K562 (cell line): ENCODE measurements at regions not wholly inside any gene's neighbourhood (a gene's known extent, or its start where the extent isn't known, plus 50 kb on each side); places are given as distances from the start of the nearest gene placed in this dataset.

Experiments
- BRD9 ChIP-seq: fragments of 450-650 bp; IDR thresholded peaks from 2 replicates; pipeline ENCODE4 v1.6.1; 2018; ENCODE audit warnings: low read depth; ENCODE audit not compliant: partially characterized antibody
- CBFB ChIP-seq: sonication (generic); formaldehyde crosslinking; IDR thresholded peaks from 2 replicates; pipeline ENCODE4 v1.4.0; 2020; ENCODE audit warnings: mild to moderate bottlenecking, missing genetic modification reagents
- CHD4 ChIP-seq: fragments of 200-600 bp; sonication (generic); IDR thresholded peaks from 3 replicates; pipeline ENCODE4 v1.6.1; 2012; ENCODE audit warnings: low read depth, mild to moderate bottlenecking, mixed read lengths, low read length, inconsistent platforms; ENCODE audit not compliant: insufficient read depth, insufficient replicate concordance, poor library complexity, severe bottlenecking
- CTCF ChIP-seq, 3 experiments: IDR thresholded peaks in 2 of 3; conservative IDR thresholded peaks in 1 of 3; 2 replicates each; pipeline ENCODE4 v1.5.1; 2011 to 2012; ENCODE audit warnings: low read length in 3 of 3, mild to moderate bottlenecking in 3 of 3, control low read depth in 2 of 3, improper control_type of control experiment in 1 of 3, inconsistent platforms in 1 of 3, low read depth in 1 of 3, mixed read lengths in 1 of 3, moderate library complexity in 1 of 3; ENCODE audit not compliant: insufficient read depth in 2 of 3
- ELK1 ChIP-seq: sonication (generic); formaldehyde crosslinking; IDR thresholded peaks from 2 replicates; pipeline ENCODE4 v1.8.1; 2022; ENCODE audit warnings: missing genetic modification reagents
- GATAD2A ChIP-seq: fragments of 450-650 bp; IDR thresholded peaks from 2 replicates; pipeline ENCODE4 v1.6.1; 2017
- GTF3C2 ChIP-seq: IDR thresholded peaks from 3 replicates; pipeline ENCODE4 v1.6.1; 2011; ENCODE audit warnings: borderline replicate concordance, mild to moderate bottlenecking, moderate library complexity; ENCODE audit not compliant: insufficient read length; ENCODE audit errors: extremely low read depth
- JUN ChIP-seq, 2 experiments: sonication (generic) in 1 of 2; formaldehyde crosslinking in 1 of 2; IDR thresholded peaks; 2 replicates each; pipeline versions ENCODE4 v1.6.1 to v1.8.0; 2012 to 2022; ENCODE audit warnings: borderline replicate concordance in 2 of 2, mild to moderate bottlenecking in 2 of 2, improper control_type of control experiment in 1 of 2, low read depth in 1 of 2, low read length in 1 of 2, missing genetic modification reagents in 1 of 2
- POLR2A ChIP-seq: fragments of 450-650 bp; conservative IDR thresholded peaks from 2 replicates; pipeline ENCODE4 v1.6.1; 2016
- SAFB2 ChIP-seq: fragments of 200-400 bp; formaldehyde crosslinking; IDR thresholded peaks from 2 replicates; pipeline ENCODE4 v1.6.1; 2018; ENCODE audit warnings: borderline replicate concordance, low read length, low read depth, moderate library complexity; ENCODE audit not compliant: severe bottlenecking
- SMC3 ChIP-seq: conservative IDR thresholded peaks from 2 replicates; pipeline ENCODE4 v1.6.1; 2011; ENCODE audit warnings: low read depth, low read length, improper control_type of control experiment; ENCODE audit not compliant: insufficient read depth
- SP1 ChIP-seq: sonication (generic); formaldehyde crosslinking; IDR thresholded peaks from 2 replicates; pipeline ENCODE4 v1.8.1; 2022; ENCODE audit warnings: mild to moderate bottlenecking, missing genetic modification reagents

GRCh38 chr13:31864307-31864706, 125.0 kb downstream of the RXFP2 start:
- TF ChIP-seq GATAD2A (no peak), SMC3 (no peak), JUN (IDR thresholded peaks at IDR 0.05; ENCODE audit: borderline replicate concordance, low read depth, low read length) (no peak), JUN (CRISPR knock-in tag; IDR thresholded peaks at IDR 0.05; ENCODE audit: borderline replicate concordance) (no peak), CHD4 (no peak), ELK1 (no peak), GTF3C2 (no peak), CTCF (IDR thresholded peaks at IDR 0.05 in 2 of 3, conservative IDR thresholded peaks at IDR 0.05 in 1 of 3; ENCODE audit: insufficient read depth in 2 of 3, low read depth in 1 of 3, low read length in 3 of 3) (no peak), SAFB2 (no peak), POLR2A (no peak), BRD9 (no peak), SP1 (CRISPR knock-in tag) (no peak), CBFB (CRISPR knock-in tag) (no peak)
